ENCODE measurements at regions not wholly inside any gene's neighbourhood (a gene's known extent, or its start where the extent isn't known, plus 50 kb on each side); places are given as distances from the start of the nearest gene placed in this dataset.

- no peak overlapping the region for H3K4me3 ChIP-seq
- no peaks in the 10 kb centered on the region for H3K4me1 ChIP-seq
- FAIRE-seq (no peak), DNase-seq (ENCODE audit: low read depth in 1 of 2, low spot score in 1 of 2) (no peak), ATAC-seq (no peak)
- ChIA-PET CTCF (no interaction called here), POLR2A (no interaction called here)
- WGBS (ENCODE audit: missing lambda C conversion rate) = 37% methylated on average over 3 of the region's 3 CpGs
- H3K4me2 ChIP-seq = no peak overlapping the region
- TF ChIP-seq, protein P1, sequence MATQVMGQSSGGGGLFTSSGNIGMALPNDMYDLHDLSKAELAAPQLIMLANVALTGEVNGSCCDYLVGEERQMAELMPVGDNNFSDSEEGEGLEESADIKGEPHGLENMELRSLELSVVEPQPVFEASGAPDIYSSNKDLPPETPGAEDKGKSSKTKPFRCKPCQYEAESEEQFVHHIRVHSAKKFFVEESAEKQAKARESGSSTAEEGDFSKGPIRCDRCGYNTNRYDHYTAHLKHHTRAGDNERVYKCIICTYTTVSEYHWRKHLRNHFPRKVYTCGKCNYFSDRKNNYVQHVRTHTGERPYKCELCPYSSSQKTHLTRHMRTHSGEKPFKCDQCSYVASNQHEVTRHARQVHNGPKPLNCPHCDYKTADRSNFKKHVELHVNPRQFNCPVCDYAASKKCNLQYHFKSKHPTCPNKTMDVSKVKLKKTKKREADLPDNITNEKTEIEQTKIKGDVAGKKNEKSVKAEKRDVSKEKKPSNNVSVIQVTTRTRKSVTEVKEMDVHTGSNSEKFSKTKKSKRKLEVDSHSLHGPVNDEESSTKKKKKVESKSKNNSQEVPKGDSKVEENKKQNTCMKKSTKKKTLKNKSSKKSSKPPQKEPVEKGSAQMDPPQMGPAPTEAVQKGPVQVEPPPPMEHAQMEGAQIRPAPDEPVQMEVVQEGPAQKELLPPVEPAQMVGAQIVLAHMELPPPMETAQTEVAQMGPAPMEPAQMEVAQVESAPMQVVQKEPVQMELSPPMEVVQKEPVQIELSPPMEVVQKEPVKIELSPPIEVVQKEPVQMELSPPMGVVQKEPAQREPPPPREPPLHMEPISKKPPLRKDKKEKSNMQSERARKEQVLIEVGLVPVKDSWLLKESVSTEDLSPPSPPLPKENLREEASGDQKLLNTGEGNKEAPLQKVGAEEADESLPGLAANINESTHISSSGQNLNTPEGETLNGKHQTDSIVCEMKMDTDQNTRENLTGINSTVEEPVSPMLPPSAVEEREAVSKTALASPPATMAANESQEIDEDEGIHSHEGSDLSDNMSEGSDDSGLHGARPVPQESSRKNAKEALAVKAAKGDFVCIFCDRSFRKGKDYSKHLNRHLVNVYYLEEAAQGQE (IDR thresholded peaks at IDR 0.05) = no peak
- TF ChIP-seq EHF (CRISPR knock-in tag; IDR thresholded peaks at IDR 0.05) (no peak), BHLHE40 (IDR thresholded peaks at IDR 0.05; ENCODE audit: low read depth, low read length) (no peak), RCOR1 (IDR thresholded peaks at IDR 0.05; ENCODE audit: low read depth, low read length) (no peak), CHD2 (IDR thresholded peaks at IDR 0.05; ENCODE audit: low read length, partially characterized antibody) (no peak), JUN (IDR thresholded peaks at IDR 0.05) (no peak), KDM5A (IDR thresholded peaks at IDR 0.05) (no peak), HOXB13 (CRISPR knock-in tag; IDR thresholded peaks at IDR 0.05; ENCODE audit: low read depth) (no peak), ESRRA (IDR thresholded peaks at IDR 0.05; ENCODE audit: borderline replicate concordance, low read length) (no peak), ZSCAN20 (CRISPR knock-in tag; IDR thresholded peaks at IDR 0.05) (no peak), HOXB5 (CRISPR knock-in tag; IDR thresholded peaks at IDR 0.05) (no peak), KDM1A (IDR thresholded peaks at IDR 0.05; ENCODE audit: low read depth) (no peak), TP53 (CRISPR knock-in tag; IDR thresholded peaks at IDR 0.05) (no peak), MAZ (IDR thresholded peaks at IDR 0.05; ENCODE audit: borderline replicate concordance, low read depth, low read length) (no peak)
- TF ChIP-seq, protein P2, sequence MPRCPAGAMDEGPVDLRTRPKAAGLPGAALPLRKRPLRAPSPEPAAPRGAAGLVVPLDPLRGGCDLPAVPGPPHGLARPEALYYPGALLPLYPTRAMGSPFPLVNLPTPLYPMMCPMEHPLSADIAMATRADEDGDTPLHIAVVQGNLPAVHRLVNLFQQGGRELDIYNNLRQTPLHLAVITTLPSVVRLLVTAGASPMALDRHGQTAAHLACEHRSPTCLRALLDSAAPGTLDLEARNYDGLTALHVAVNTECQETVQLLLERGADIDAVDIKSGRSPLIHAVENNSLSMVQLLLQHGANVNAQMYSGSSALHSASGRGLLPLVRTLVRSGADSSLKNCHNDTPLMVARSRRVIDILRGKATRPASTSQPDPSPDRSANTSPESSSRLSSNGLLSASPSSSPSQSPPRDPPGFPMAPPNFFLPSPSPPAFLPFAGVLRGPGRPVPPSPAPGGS (IDR thresholded peaks at IDR 0.05) = no peak
- H3K9me3 ChIP-seq = no peaks in the 10 kb centered on the region
- no peak overlapping the region for H3K27ac ChIP-seq
These were observed 1381.5 kb downstream of the SLITRK5 start for GRCh38 chr13:89052699-89053098.

DNA sequence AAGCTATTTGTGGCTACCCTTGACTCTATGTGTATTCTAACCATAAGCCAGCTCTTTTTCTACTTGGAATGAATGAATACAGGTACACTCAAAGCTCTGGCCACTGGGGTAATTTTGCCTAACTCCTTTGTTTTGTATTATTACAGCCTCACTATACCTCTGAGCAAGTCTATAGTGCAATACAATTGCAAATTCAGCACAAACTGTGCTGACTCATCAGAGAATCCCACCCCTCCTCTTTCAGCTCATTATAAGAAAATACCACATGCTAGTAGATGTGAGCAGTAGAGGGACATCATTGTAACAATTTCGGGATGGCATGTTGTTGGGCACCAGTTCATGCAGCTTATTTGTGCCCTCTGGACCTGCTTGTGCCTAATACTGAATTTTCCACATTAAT lies 1382.2 kb downstream of the SLITRK5 start:
- FAIRE-seq = no peak
- CTCF ChIA-PET = no interaction called here
- Histone ChIP-seq H3K27ac (no peak overlapping the region), H3K9me3 (no peaks in the 10 kb centered on the region), H3K4me1 (no peaks in the 10 kb centered on the region), H3K4me2 (no peak overlapping the region), H3K4me3 (no peak overlapping the region)
- POLR2A ChIA-PET = no interaction called here
- no peak for DNase-seq (ENCODE audit: low read depth in 1 of 2, low spot score in 1 of 2)
- TF ChIP-seq FOSL2 (IDR thresholded peaks at IDR 0.05) = no peak
- TF ChIP-seq FOSL2 (CRISPR knock-in tag; IDR thresholded peaks at IDR 0.05) = no peak
- no peak for TF ChIP-seq KDM5A (IDR thresholded peaks at IDR 0.05)
- TF ChIP-seq PHF8 (IDR thresholded peaks at IDR 0.05; ENCODE audit: borderline replicate concordance, low read depth) = no peak
- TF ChIP-seq HOXB13 (CRISPR knock-in tag; IDR thresholded peaks at IDR 0.05; ENCODE audit: low read depth) = no peak
- TF ChIP-seq POLR2A (IDR thresholded peaks at IDR 0.05; ENCODE audit: low read length) = no peak
- TF ChIP-seq POLR2AphosphoS2 (conservative IDR thresholded peaks at IDR 0.05; ENCODE audit: low read length) = no peak
- TF ChIP-seq, protein P3, sequence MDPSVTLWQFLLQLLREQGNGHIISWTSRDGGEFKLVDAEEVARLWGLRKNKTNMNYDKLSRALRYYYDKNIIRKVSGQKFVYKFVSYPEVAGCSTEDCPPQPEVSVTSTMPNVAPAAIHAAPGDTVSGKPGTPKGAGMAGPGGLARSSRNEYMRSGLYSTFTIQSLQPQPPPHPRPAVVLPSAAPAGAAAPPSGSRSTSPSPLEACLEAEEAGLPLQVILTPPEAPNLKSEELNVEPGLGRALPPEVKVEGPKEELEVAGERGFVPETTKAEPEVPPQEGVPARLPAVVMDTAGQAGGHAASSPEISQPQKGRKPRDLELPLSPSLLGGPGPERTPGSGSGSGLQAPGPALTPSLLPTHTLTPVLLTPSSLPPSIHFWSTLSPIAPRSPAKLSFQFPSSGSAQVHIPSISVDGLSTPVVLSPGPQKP (IDR thresholded peaks at IDR 0.05; ENCODE audit: low read depth, low read length) = no peak
- no peak for TF ChIP-seq ATOH8 (CRISPR knock-in tag; IDR thresholded peaks at IDR 0.05; ENCODE audit: low read depth)
- no peak for TF ChIP-seq ESRRA (IDR thresholded peaks at IDR 0.05; ENCODE audit: borderline replicate concordance, low read length)
- TF ChIP-seq, protein P1 (IDR thresholded peaks at IDR 0.05) = no peak
- TF ChIP-seq ZFP36 (IDR thresholded peaks at IDR 0.05; ENCODE audit: borderline replicate concordance, partially characterized antibody) = no peak
- 0% methylated on average over 1 of the region's 1 CpG for WGBS (ENCODE audit: missing lambda C conversion rate)
- no peak for ATAC-seq
